Panc1 (cell line): ENCODE measurements at regions not wholly inside any gene's neighbourhood (a gene's known extent, or its start where the extent isn't known, plus 50 kb on each side); places are given as distances from the start of the nearest gene placed in this dataset.

Experiments used
- CTCF ChIP-seq: fragments of 450-650 bp; IDR thresholded peaks from 2 replicates; pipeline ENCODE4 v1.5.1; 2017; ENCODE audit warnings: mild to moderate bottlenecking
- POLR2AphosphoS5 ChIP-seq: IDR thresholded peaks from 2 replicates; pipeline ENCODE4 v1.6.1; 2012; ENCODE audit warnings: mild to moderate bottlenecking, low read depth, low read length, moderate library complexity
- SIN3A ChIP-seq: IDR thresholded peaks from 2 replicates; pipeline ENCODE4 v1.6.1; 2012; ENCODE audit warnings: low read depth, mild to moderate bottlenecking, low read length, moderate library complexity, borderline replicate concordance; ENCODE audit not compliant: insufficient read depth
- TCF7L2 ChIP-seq: IDR thresholded peaks from 2 replicates; pipeline ENCODE4 v1.6.1; 2011; ENCODE audit warnings: mild to moderate bottlenecking, low read depth, low read length, inconsistent platforms

GRCh38 chr12:39230086-39230485, 212.8 kb downstream of the KIF21A start:
- TF ChIP-seq CTCF (no peak), POLR2AphosphoS5 (no peak), SIN3A (no peak), TCF7L2 (no peak)
